Muscle layer of colon (tissue), 2 donors: ENCODE measurements at regions not wholly inside any gene's neighbourhood (a gene's known extent, or its start where the extent isn't known, plus 50 kb on each side); places are given as distances from the start of the nearest gene placed in this dataset.

ENCODE experiments used
- H3K27ac ChIP-seq: one replicate; pipeline ENCODE4 v1.7.0; 2013; ENCODE audit warnings: low read depth, mild to moderate bottlenecking, low read length, moderate library complexity
- H3K27me3 ChIP-seq, 2 donors: one replicate each; pipeline ENCODE4 v1.7.0; 2013; ENCODE audit warnings: low read length in 2 of 2, mild to moderate bottlenecking in 2 of 2; ENCODE audit not compliant: insufficient read depth in 2 of 2, control insufficient read depth in 1 of 2
- H3K36me3 ChIP-seq: one replicate; pipeline ENCODE4 v1.7.0; 2013; ENCODE audit warnings: mild to moderate bottlenecking, low read length; ENCODE audit not compliant: insufficient read depth
- H3K4me1 ChIP-seq: one replicate; pipeline ENCODE4 v1.7.0; 2013; ENCODE audit warnings: mild to moderate bottlenecking, low read length; ENCODE audit not compliant: insufficient read depth
- H3K4me3 ChIP-seq, 2 donors: one replicate each; pipeline ENCODE4 v1.7.0; 2013; ENCODE audit warnings: low read length in 2 of 2, low read depth in 1 of 2, mild to moderate bottlenecking in 1 of 2, moderate library complexity in 1 of 2
- H3K9ac ChIP-seq: one replicate; pipeline ENCODE4 v1.7.0; 2013; ENCODE audit warnings: low read length
- H3K9me3 ChIP-seq: one replicate; pipeline ENCODE4 v1.7.0; 2013; ENCODE audit warnings: mild to moderate bottlenecking, low read length
- donor health status: abdominal sarcoma.
- donor health status: Adenocarcinoma of cecum.

DNA sequence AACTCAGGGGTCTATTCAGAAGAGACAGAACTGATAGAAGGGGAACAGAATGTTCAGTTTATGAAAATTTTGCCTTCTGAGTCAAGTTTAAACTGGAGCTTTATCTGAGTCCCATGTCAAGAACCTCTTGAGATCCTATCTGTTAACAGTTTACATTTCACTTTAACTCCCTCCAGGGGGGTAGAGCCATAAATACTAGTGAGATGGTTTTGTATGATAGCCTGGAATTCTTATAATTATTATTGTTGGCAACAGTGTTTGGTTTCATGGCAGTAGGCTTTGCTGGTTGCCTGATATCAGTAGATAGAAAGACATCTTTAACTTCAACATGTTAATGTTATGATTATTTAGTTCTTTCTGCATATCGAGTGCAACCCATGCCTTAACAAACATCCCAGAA, 498.5 kb downstream of the INSC start:
- Histone ChIP-seq H3K27ac (no peak overlapping the region), H3K9ac (no peak overlapping the region), H3K4me3 (no peak overlapping the region), H3K36me3 (no peaks in the 10 kb centered on the region), H3K27me3 (no peaks in the 10 kb centered on the region), H3K9me3 (no peaks in the 10 kb centered on the region), H3K4me1 (no peaks in the 10 kb centered on the region)

DNA sequence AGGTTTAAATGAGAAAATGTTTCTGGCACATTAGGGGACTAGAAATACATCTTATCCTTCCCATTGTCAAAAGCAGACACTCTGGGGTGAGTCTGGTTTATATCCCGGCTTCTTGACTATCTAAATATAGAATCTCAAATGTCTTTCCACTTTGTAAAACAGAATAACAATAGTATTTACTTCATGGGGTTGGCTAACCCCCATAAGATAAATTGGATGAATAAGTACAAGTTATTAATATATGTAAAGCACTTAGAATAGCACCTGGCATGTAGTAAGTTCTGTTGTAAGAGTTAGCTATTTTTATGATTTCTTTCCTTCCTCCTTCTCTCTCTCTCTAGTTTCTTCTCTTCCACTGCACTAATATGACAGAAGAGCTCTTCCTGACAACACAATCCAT, 499.1 kb downstream of the INSC start:
- no peaks in the 10 kb centered on the region for H3K27me3 ChIP-seq
- H3K9me3 ChIP-seq = no peaks in the 10 kb centered on the region
- no peaks in the 10 kb centered on the region for H3K36me3 ChIP-seq
- H3K27ac ChIP-seq = no peak overlapping the region
- H3K9ac ChIP-seq = no peak overlapping the region
- H3K4me3 ChIP-seq = no peak overlapping the region
- no peaks in the 10 kb centered on the region for H3K4me1 ChIP-seq

DNA sequence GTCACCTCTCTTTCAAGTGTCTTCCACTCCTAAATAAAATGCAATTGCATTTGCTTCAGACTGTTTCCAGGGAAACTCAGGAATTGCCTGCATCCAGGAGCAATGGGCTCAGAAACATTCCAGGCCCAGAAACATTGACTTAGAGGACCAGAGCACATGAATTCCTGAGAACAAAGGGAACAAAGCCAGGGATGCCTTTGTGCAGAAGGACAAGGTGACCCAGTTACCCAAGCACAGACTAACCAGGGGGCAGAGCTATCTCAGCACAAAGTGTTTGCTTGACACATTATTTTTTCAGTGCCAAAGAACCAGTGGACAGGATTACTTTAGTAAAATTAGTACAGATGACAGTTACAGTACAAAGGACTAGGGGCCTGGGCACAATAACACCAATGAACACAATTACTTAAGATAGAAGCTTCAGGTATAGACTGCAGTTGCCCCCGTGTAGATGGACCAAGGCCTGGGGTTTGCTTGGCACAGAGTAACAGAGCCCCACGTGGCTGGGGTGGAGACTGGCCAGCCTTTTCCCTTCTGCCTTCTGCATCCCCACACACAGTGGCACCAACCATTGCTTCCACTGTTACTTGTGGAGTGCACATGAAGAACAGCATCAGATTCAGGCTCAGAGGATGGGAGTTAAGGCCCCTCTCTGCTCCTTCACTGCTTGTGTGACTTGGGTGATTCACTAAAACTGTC, 500.8 kb downstream of the INSC start:
- Histone ChIP-seq H3K36me3 (no peaks in the 10 kb centered on the region), H3K4me1 (no peaks in the 10 kb centered on the region), H3K27me3 (no peaks in the 10 kb centered on the region), H3K27ac (no peak overlapping the region), H3K9ac (no peak overlapping the region), H3K4me3 (no peak overlapping the region), H3K9me3 (no peaks in the 10 kb centered on the region)

DNA sequence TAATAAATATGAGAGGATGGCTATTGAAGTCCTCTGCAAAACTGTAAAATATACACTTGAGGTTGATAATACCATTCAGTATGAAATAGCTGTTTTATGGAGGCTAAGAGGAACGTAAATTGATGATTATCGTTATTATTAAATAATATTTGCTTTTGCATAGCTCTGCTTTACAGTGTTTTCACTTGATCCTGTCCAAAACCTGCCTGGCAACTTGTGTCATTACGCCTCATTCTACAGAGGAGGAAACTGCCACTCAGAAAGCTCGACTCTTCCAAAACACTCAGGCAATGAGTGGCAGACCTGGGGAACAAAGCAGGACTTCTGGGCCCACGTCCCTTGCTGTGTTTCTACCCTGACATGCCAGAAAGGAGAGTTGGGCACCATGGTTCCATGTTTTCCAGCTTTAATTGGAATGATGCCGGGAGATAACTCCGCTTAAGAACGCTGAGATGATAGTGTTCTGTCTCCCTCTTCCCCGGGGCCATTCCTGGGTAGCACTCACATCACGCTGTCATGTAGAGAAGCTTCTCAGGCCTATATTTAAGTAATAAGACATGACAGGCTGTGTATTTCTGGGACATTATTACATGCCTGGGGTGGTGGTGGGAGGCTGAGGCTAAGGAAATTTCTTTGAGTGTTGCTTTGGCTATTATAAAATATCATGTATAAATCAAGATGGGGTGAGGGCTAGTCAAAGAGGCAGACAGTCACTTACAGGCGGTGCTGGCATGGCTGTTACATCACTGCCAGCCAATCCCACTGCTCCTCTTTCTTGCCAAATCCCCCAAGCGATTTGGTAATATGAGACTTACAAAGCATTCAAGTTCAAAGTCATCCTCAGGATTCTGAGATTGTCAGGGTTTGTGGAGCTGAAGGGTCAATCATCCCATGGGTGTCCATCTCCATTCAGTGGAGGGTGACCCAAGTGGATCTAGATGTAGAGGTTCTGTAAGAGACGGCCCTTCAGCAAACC, 501.7 kb downstream of the INSC start:
- Histone ChIP-seq H3K36me3 (no peaks in the 10 kb centered on the region), H3K27me3 (no peaks in the 10 kb centered on the region), H3K27ac (no peak overlapping the region), H3K4me1 (no peaks in the 10 kb centered on the region), H3K9me3 (no peaks in the 10 kb centered on the region), H3K9ac (no peak overlapping the region), H3K4me3 (no peak overlapping the region)

DNA sequence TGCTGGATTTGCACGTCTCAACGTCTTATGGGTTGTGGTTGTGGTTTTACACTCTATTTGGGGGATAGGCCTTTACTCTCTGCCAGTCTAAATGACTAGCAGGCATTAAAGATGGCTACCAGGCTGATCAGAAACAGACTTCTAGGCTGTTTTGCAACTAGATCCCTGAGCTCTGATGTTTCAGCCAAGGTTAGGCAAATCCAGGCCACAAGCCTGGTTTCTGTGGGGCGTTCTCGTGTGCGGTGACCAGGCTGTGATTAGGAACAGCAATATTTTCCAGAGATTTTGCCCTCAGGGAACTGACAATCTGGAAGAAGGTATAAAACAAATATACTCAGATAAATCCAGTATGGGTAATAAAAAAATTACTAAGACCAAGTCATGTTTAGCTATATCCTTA, 502.4 kb downstream of the INSC start:
- Histone ChIP-seq H3K36me3 (no peaks in the 10 kb centered on the region), H3K9ac (no peak overlapping the region), H3K4me3 (no peak overlapping the region), H3K27ac (no peak overlapping the region), H3K4me1 (no peaks in the 10 kb centered on the region), H3K9me3 (no peaks in the 10 kb centered on the region), H3K27me3 (no peaks in the 10 kb centered on the region)

DNA sequence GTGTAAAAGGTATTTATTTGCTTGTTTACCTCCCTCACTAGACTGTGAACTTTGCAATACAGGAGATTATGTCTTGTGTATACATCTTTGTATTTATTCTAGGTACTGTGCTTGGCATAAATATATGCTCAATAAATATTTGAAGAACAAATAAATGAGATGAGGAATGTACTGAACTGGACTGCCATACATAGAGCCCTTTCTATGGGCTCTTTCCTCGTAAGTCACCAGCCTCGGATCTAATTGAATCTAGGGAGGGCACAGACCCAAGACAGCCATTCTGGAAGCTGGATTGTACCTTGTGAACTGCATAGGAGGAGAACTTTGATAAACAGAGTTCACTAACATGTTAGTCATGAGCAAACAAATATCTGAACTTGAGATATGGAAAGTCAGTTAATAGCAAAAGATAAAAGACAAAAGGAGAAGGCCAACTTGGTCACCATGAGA, 503.9 kb downstream of the INSC start:
- no peaks in the 10 kb centered on the region for H3K4me1 ChIP-seq
- H3K27me3 ChIP-seq = no peaks in the 10 kb centered on the region
- H3K36me3 ChIP-seq = no peaks in the 10 kb centered on the region
- H3K27ac ChIP-seq = no peak overlapping the region
- no peaks in the 10 kb centered on the region for H3K9me3 ChIP-seq
- no peak overlapping the region for H3K9ac ChIP-seq
- H3K4me3 ChIP-seq = no peak overlapping the region

DNA sequence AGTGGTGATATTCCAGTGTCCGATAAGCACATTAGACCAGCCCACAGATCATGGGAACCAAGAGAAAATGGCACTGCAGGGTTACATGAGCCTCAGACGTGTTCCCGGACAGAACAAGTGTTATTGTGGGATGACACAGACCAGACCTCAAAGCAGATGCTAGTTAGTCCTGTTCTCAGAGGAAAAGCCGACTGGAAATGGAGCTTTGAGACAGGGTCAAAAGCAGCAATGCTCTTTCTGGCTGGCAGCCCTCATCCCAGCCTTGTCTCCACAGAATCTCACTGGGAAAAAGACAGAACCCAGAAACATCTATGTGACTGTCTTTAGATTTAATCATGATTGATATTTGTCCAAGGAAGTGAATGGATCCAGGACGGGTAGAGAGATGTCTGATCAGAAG, 506.8 kb downstream of the INSC start:
- Histone ChIP-seq H3K27me3 (no peaks in the 10 kb centered on the region), H3K4me1 (no peaks in the 10 kb centered on the region), H3K27ac (no peak overlapping the region), H3K9me3 (no peaks in the 10 kb centered on the region), H3K9ac (no peak overlapping the region), H3K4me3 (no peak overlapping the region), H3K36me3 (no peaks in the 10 kb centered on the region)

DNA sequence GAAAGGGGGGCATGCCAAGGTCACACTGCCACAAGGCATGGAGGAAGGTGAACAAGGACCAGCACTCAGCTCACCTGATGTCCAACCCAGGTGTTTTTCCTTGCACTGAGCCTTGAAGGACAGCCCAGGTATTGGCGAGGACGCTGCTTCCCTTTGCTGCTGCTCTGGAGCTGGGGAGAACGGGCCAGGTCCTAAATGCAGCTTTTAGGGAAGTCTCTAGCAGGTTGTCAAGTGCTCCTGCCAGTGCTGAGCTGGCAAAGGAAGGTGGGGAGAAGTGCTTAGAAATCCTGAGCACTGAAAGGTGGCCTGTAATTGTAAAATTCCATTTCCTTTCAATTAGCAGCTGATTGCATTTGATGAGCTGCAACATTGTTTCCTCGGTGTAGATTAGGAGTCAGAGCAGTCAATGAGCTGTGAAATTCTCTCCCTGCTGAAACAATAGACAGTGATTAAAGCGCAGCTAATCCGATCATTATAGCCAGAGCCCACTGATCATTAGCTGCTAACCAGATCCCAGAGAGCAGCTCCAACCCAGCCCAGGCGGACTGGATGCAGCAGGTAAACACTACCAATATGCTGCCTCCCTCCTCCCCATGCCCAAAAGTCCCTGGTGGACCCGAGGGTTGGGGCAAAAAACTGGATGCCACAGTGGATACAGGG, 507.6 kb downstream of the INSC start:
- Histone ChIP-seq H3K4me1 (no peaks in the 10 kb centered on the region), H3K4me3 (no peak overlapping the region), H3K27me3 (no peaks in the 10 kb centered on the region), H3K36me3 (no peaks in the 10 kb centered on the region), H3K9me3 (no peaks in the 10 kb centered on the region), H3K27ac (no peak overlapping the region), H3K9ac (no peak overlapping the region)

DNA sequence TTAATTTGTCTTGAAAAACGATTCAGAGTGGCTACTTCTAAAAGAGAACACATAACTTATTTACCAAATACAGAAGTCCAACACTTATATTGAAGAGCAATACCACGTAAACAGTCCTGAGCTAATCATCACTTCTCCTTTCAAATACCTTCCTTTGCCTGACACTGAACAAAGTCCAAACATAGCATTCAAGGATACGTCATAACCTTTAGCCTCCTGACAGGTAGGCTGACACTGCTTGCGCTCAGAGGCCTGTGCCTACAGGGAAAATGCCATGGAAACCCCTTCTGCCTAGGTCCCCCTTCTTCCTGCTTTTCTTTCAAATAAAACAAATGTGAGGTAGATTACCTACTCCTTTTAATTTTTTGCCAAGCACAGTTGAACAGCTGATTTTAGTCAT, 510.0 kb downstream of the INSC start:
- Histone ChIP-seq H3K27ac (no peak overlapping the region), H3K27me3 (no peaks in the 10 kb centered on the region), H3K9me3 (no peaks in the 10 kb centered on the region), H3K4me1 (no peaks in the 10 kb centered on the region), H3K4me3 (no peak overlapping the region), H3K9ac (no peak overlapping the region), H3K36me3 (no peaks in the 10 kb centered on the region)

DNA sequence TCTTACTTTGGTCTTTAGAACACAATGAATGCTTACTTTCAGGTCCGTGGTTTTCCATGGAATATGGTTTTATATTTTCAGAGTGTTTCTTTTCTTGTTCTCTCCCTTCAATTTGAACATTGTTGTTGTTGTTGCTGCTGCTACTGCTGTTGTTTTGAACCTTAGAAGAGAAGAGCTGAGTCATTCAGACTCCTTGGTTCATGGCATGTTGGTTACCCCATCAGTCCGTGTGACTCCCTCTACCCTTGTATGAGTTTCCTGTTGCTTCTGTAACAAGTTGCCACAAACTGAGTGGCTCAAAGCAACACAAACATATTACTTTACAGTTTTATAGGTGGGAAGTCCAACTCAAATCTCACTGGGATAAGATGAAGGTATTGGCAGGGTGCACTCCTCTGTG, 511.0 kb downstream of the INSC start:
- Histone ChIP-seq H3K9ac (no peak overlapping the region), H3K4me3 (no peak overlapping the region), H3K9me3 (no peaks in the 10 kb centered on the region), H3K4me1 (no peaks in the 10 kb centered on the region), H3K36me3 (no peaks in the 10 kb centered on the region), H3K27me3 (no peaks in the 10 kb centered on the region), H3K27ac (no peak overlapping the region)

DNA sequence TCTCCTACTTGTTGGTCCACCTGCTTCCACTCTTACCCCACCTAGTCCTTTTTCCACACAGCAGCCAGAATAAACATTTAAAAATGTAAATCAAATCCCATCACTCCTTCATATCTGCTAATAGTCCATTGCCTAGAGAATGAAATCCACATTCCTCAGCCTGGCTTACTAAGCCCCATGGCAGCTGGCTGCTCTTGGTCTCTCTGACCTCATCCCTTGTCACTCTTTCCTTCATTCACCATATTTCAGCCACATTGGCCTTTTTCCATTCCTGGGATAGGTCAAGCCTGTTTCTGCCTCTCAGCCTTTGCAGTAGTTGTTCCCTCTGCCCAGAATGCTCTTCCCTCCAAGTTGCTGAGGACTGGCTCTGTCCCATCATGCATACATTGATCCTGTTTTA, 512.8 kb downstream of the INSC start:
- Histone ChIP-seq H3K27ac (no peak overlapping the region), H3K9ac (no peak overlapping the region), H3K4me3 (no peak overlapping the region), H3K27me3 (no peaks in the 10 kb centered on the region), H3K9me3 (no peaks in the 10 kb centered on the region), H3K36me3 (no peaks in the 10 kb centered on the region), H3K4me1 (no peaks in the 10 kb centered on the region)
